Neural cell (in vitro differentiated cells): ENCODE measurements at regions not wholly inside any gene's neighbourhood (a gene's known extent, or its start where the extent isn't known, plus 50 kb on each side); places are given as distances from the start of the nearest gene placed in this dataset.

Experiments used
- H2AFZ ChIP-seq: fragments of 200-600, 300-800 bp; sonication (generic), shearing (Covaris generic); 2 replicates; pipeline ENCODE4 v1.6.0; 2014; ENCODE audit warnings: low read depth, mild to moderate bottlenecking, antibody characterized with exemption, low read length, moderate library complexity
- H3F3A ChIP-seq: fragments of 200-600 bp; shearing (Covaris generic); 2 replicates; pipeline ENCODE4 v1.6.1; 2016; ENCODE audit warnings: mild to moderate bottlenecking, moderate library complexity, mixed read lengths, antibody characterized with exemption, low read length; ENCODE audit not compliant: insufficient read depth, poor library complexity, severe bottlenecking
- H3K27ac ChIP-seq: fragments of 200-600, 300-800 bp; sonication (generic), shearing (Covaris generic); 2 replicates; pipeline ENCODE4 v1.5.1; 2014; ENCODE audit warnings: mild to moderate bottlenecking, low read length, moderate library complexity
- H3K27me3 ChIP-seq: fragments of 300-800, 200-600 bp; sonication (generic), shearing (Covaris generic); 2 replicates; pipeline ENCODE4 v1.6.0; 2014; ENCODE audit warnings: mild to moderate bottlenecking, low read depth, low read length, moderate library complexity; ENCODE audit not compliant: insufficient read depth
- H3K36me3 ChIP-seq: fragments of 300-800, 200-600 bp; sonication (generic), shearing (Covaris generic); 2 replicates; pipeline ENCODE4 v1.5.1; 2014; ENCODE audit warnings: mild to moderate bottlenecking, antibody characterized with exemption, low read length, moderate library complexity; ENCODE audit not compliant: insufficient read depth
- H3K4me2 ChIP-seq: fragments of 300-800, 200-600 bp; sonication (generic), shearing (Covaris generic); 2 replicates; pipeline ENCODE4 v1.6.0; 2014; ENCODE audit warnings: mild to moderate bottlenecking, low read length
- H3K4me3 ChIP-seq: fragments of 300-800, 200-600 bp; sonication (generic), shearing (Covaris generic); 2 replicates; pipeline ENCODE4 v1.5.1; 2014; ENCODE audit warnings: mild to moderate bottlenecking, low read length, moderate library complexity
- H3K79me2 ChIP-seq: fragments of 200-600 bp; shearing (Covaris generic); replicated peaks from 2 replicates; pipeline ENCODE4 v1.6.0; 2014; ENCODE audit warnings: mild to moderate bottlenecking, low read length, moderate library complexity; ENCODE audit not compliant: insufficient read depth
- H3K9ac ChIP-seq: fragments of 300-800, 200-600 bp; sonication (generic), shearing (Covaris generic); 2 replicates; pipeline ENCODE4 v1.6.1; 2016; ENCODE audit warnings: mild to moderate bottlenecking, low read length, mixed read lengths
- H3K9me2 ChIP-seq: fragments of 200-600 bp; shearing (Covaris generic); 2 replicates; pipeline ENCODE4 v1.6.1; 2016; ENCODE audit warnings: mild to moderate bottlenecking, low read length, mixed read lengths; ENCODE audit not compliant: insufficient read depth
- H3K9me3 ChIP-seq: fragments of 200-600, 300-800 bp; sonication (generic), shearing (Covaris generic); 2 replicates; pipeline ENCODE4 v1.6.1; 2016; ENCODE audit warnings: mild to moderate bottlenecking, mixed run types, low read length, moderate library complexity, mixed read lengths
- H4K20me1 ChIP-seq: fragments of 200-600 bp; shearing (Covaris generic); 2 replicates; pipeline ENCODE4 v1.6.1; 2016; ENCODE audit warnings: mild to moderate bottlenecking, mixed run types; ENCODE audit not compliant: insufficient read depth
- CTCF ChIP-seq: fragments of 450-650 bp; IDR thresholded peaks from 2 replicates; pipeline ENCODE4 v1.5.1; 2014; ENCODE audit warnings: antibody characterized with exemption, mild to moderate bottlenecking, moderate library complexity; ENCODE audit not compliant: poor library complexity, severe bottlenecking
- EP300 ChIP-seq: fragments of 450-650 bp; conservative IDR thresholded peaks from 2 replicates; pipeline ENCODE4 v1.6.1; 2014; ENCODE audit warnings: antibody characterized with exemption, mild to moderate bottlenecking, moderate library complexity; ENCODE audit not compliant: poor library complexity, severe bottlenecking
- EZH2 ChIP-seq: fragments of 200-600, 300-800 bp; shearing (Covaris generic), sonication (generic); IDR thresholded peaks from 2 replicates; pipeline ENCODE4 v1.6.1; 2014; ENCODE audit warnings: antibody characterized with exemption, low read length, borderline replicate concordance, mild to moderate bottlenecking; ENCODE audit not compliant: insufficient read depth, poor library complexity, severe bottlenecking
- MXI1 ChIP-seq: fragments of 450-650 bp; conservative IDR thresholded peaks from 2 replicates; pipeline ENCODE4 v1.6.1; 2014; ENCODE audit warnings: antibody characterized with exemption, mild to moderate bottlenecking; ENCODE audit not compliant: poor library complexity, severe bottlenecking
- POLR2AphosphoS5 ChIP-seq: IDR thresholded peaks from 2 replicates; pipeline ENCODE4 v1.6.1; 2012
- RAD21 ChIP-seq: fragments of 450-650 bp; conservative IDR thresholded peaks from 2 replicates; pipeline ENCODE4 v1.6.1; 2014; ENCODE audit warnings: antibody characterized with exemption, mild to moderate bottlenecking, moderate library complexity
- REST ChIP-seq: IDR thresholded peaks from 2 replicates; pipeline ENCODE4 v1.6.1; 2012; ENCODE audit warnings: borderline replicate concordance
- SMC3 ChIP-seq: fragments of 450-650 bp; conservative IDR thresholded peaks from 2 replicates; pipeline ENCODE4 v1.6.1; 2014; ENCODE audit warnings: antibody characterized with exemption, mild to moderate bottlenecking, moderate library complexity; ENCODE audit not compliant: poor library complexity
- TAF1 ChIP-seq: IDR thresholded peaks from 2 replicates; pipeline ENCODE4 v1.6.1; 2012; ENCODE audit warnings: low read depth

- no peak overlapping the region for H3K4me3 ChIP-seq
- no peak overlapping the region for H3K27ac ChIP-seq
- H4K20me1 ChIP-seq = no peaks in the 10 kb centered on the region
- TF ChIP-seq EZH2 (no peak), MXI1 (no peak), RAD21 (no peak), SMC3 (no peak), EP300 (no peak), POLR2AphosphoS5 (no peak), TAF1 (no peak), REST (no peak), CTCF (no peak)
- no peak overlapping the region for H3K4me2 ChIP-seq
- no peaks in the 10 kb centered on the region for H3F3A ChIP-seq
- H3K27me3 ChIP-seq = no peaks in the 10 kb centered on the region
- H3K9ac ChIP-seq = no peak overlapping the region
- no peaks in the 10 kb centered on the region for H3K9me2 ChIP-seq
- no peak overlapping the region for H2AFZ ChIP-seq
- no peaks in the 10 kb centered on the region for H3K79me2 ChIP-seq
- H3K9me3 ChIP-seq = no peaks in the 10 kb centered on the region
- H3K36me3 ChIP-seq = no peaks in the 10 kb centered on the region
Measured at GRCh38 chr14:44166611-44167010, 340.5 kb downstream of the FSCB start.

- H3K4me3 ChIP-seq = no peak overlapping the region
- H2AFZ ChIP-seq = no peak overlapping the region
- no peaks in the 10 kb centered on the region for H3K27me3 ChIP-seq
- no peaks in the 10 kb centered on the region for H3K9me2 ChIP-seq
- H3K4me2 ChIP-seq = no peak overlapping the region
- TF ChIP-seq CTCF (no peak), EP300 (no peak), MXI1 (no peak), REST (no peak), TAF1 (no peak), POLR2AphosphoS5 (no peak), EZH2 (no peak), RAD21 (no peak), SMC3 (no peak)
- no peak overlapping the region for H3K27ac ChIP-seq
- H3K9me3 ChIP-seq = no peaks in the 10 kb centered on the region
- no peak overlapping the region for H3K9ac ChIP-seq
- H3K36me3 ChIP-seq = no peaks in the 10 kb centered on the region
- H4K20me1 ChIP-seq = no peaks in the 10 kb centered on the region
- H3K79me2 ChIP-seq = no peaks in the 10 kb centered on the region
- H3F3A ChIP-seq = no peaks in the 10 kb centered on the region
Measured at GRCh38 chr14:44165936-44166335, 341.1 kb downstream of the FSCB start.
